22Rv1 (cell line): ENCODE measurements at regions not wholly inside any gene's neighbourhood (a gene's known extent, or its start where the extent isn't known, plus 50 kb on each side); places are given as distances from the start of the nearest gene placed in this dataset.
A peak's percentile ranks its signal among the peaks of the same experiment; 100 is the strongest.

Experiments used
- H3K27ac ChIP-seq: fragments of 450-650 bp; 2 replicates; pipeline ENCODE4 v1.5.1; 2017
- ZFX ChIP-seq: fragments of 450-650 bp; IDR thresholded peaks from 2 replicates; pipeline ENCODE4 v1.6.1; 2017; ENCODE audit warnings: antibody characterized with exemption, borderline replicate concordance
- TF ChIP-seq, protein P1 (sequence below): fragments of 450-650 bp; IDR thresholded peaks from 2 replicates; pipeline ENCODE4 v1.5.1; 2017; ENCODE audit warnings: mild to moderate bottlenecking

- TF ChIP-seq, protein P1, sequence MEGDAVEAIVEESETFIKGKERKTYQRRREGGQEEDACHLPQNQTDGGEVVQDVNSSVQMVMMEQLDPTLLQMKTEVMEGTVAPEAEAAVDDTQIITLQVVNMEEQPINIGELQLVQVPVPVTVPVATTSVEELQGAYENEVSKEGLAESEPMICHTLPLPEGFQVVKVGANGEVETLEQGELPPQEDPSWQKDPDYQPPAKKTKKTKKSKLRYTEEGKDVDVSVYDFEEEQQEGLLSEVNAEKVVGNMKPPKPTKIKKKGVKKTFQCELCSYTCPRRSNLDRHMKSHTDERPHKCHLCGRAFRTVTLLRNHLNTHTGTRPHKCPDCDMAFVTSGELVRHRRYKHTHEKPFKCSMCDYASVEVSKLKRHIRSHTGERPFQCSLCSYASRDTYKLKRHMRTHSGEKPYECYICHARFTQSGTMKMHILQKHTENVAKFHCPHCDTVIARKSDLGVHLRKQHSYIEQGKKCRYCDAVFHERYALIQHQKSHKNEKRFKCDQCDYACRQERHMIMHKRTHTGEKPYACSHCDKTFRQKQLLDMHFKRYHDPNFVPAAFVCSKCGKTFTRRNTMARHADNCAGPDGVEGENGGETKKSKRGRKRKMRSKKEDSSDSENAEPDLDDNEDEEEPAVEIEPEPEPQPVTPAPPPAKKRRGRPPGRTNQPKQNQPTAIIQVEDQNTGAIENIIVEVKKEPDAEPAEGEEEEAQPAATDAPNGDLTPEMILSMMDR: no peak
- no peak for TF ChIP-seq ZFX
- no peak overlapping the region for H3K27ac ChIP-seq
These were observed 247.8 kb upstream of the FAM47A start for GRCh38 chrX:34379891-34380290.

GRCh38 chrX:34377645-34378044 lies 245.5 kb upstream of the FAM47A start:
- H3K27ac ChIP-seq: no peak overlapping the region
- TF ChIP-seq, protein P1: no peak
- TF ChIP-seq ZFX: no peak

DNA sequence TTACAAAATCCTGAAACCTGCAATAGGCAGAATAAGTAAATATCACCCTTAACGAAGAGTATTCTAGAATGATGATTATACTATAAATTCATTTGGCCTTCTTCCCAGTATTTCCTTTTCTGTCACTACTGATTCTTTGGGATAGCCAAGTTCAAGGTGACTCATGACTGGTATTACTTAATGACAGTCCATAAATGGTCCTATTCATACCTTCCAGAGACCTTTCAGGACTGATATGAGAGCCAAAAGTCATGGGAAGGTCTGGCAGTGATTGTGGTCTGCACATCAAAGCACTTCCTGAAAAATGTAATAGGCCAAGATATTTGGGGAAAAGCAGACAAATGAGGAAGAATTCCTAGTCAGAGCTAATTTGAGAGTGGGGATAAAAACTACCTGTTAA lies 239.6 kb upstream of the FAM47A start:
- TF ChIP-seq ZFX: no peak
- TF ChIP-seq, protein P1: no peak
- H3K27ac ChIP-seq: no peak overlapping the region

DNA sequence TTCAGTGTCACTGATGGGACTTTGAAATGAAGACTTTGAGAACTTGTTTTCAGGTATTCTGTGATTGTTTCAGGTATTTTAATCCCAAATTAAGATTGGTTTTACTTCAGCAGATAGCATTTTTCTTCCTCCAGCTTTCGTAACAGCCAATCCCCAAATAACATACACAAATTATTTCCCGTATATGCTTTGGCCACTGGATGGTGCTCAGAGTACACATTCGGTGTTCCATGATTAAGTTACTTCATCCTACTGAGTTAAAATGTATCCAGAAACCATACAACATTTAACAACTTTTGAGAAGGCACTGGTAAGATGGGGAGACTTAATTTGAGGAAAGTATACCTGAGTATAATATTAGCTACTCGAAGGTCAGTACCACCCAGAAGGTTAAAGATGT lies 233.4 kb upstream of the FAM47A start:
- TF ChIP-seq, protein P1: peak; percentile 52
- TF ChIP-seq ZFX: no peak
- no peak overlapping the region for H3K27ac ChIP-seq

DNA sequence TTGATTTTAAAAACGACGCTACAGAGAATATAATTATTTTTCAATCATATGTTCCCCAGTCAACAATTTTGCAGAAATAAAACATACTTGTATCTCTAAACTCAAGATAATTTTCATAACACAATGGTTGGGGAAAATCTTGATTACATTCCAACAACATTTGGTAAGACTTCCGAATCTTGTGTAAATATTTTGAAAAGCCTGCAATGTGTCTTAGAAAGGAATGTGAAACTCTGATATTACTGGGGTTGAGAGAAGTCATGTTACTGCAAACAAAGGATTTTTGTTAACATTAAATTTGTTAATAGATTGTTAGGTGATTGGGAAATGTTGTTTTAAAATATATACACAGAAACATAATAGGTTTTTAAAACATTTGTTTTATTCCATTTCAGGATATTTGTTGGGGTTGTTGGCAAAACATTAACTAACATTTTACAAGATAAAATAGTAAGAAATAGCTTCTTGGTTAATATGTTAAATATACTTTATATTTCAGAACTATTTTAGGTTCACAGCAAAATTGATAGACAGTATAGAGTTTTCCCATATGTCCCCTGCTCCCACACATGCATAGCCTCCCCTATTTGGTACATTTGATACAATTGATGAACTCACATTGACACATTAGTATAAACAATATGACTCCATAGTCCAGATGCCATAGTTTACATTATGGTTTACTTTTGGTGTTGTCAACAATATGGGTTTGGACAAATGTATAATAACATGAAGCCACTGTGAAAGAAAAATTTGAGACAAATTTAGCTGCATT lies 218.6 kb upstream of the FAM47A start:
- no peak for TF ChIP-seq ZFX

GRCh38 chrX:34343001-34343400 lies 210.9 kb upstream of the FAM47A start:
- H3K27ac ChIP-seq: no peak overlapping the region
- TF ChIP-seq ZFX: no peak
- TF ChIP-seq, protein P1: no peak

More for the DNA sequence above, 218.6 kb upstream of the FAM47A start:
- H3K27ac ChIP-seq: no peak overlapping the region

DNA sequence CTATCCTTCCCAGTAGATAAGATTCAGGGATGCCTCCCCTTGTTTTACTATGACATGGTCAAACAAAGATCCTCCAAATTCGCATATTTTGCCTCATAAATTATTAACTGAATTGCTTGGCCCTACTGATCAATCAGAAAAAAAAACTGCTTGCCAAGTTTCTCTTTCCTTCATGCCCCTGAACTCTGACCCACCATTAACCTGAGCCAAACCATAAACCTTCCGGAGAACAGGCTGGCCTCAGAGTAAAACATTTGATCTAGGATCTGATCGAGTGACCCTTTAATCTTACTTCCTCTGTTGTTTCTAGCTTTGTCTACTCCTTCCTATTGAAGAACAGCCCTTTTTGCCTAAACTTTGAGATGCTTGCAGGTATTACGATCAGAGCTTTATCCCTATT lies 209.7 kb upstream of the FAM47A start:
- H3K27ac ChIP-seq: no peak overlapping the region
- TF ChIP-seq, protein P1: no peak
- no peak for TF ChIP-seq ZFX
